SH-SY5Y (cell line): ENCODE measurements at regions not wholly inside any gene's neighbourhood (a gene's known extent, or its start where the extent isn't known, plus 50 kb on each side); places are given as distances from the start of the nearest gene placed in this dataset.

Experiments
- GATA2 ChIP-seq: IDR thresholded peaks from 2 replicates; pipeline ENCODE4 v1.6.1; 2011; ENCODE audit warnings: mild to moderate bottlenecking, low read depth, low read length
- GATA3 ChIP-seq: IDR thresholded peaks from 2 replicates; pipeline ENCODE4 v1.6.1; 2011; ENCODE audit warnings: low read depth, mild to moderate bottlenecking, low read length, moderate library complexity

DNA sequence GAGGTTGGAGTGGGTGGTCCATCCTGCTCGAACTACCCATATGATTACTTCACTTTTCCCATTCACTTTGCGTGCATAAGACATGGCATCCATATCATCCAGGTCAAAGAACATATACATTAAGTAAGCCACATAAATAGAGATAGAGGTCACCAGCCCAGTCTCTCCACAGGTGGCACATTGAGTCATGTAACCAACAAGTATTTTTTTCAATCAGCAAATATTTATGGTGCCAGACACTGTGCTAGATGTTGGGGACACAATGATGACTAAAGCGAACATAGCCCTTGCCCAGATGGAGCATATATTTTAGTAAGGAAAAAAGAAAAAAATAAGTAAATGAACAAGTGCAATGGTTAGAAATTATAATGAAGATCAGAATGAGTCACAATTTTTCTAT lies 83.6 kb upstream of the LCLAT1 start:
- TF ChIP-seq GATA3, result no peak
- TF ChIP-seq GATA2, result no peak
